NCI-H1694 (cell line): ENCODE measurements at regions not wholly inside any gene's neighbourhood (a gene's known extent, or its start where the extent isn't known, plus 50 kb on each side); places are given as distances from the start of the nearest gene placed in this dataset.
A peak's percentile ranks its signal among the peaks of the same experiment; 100 is the strongest.
"Not testable (repeated sequence)": the region's sequence is repeated elsewhere in the genome, so short reads cannot be mapped to it uniquely, and the experiment has no call there.

Experiments
- DNase-seq: peaks from one replicate; lab custom pipeline; 2025; lab: John Stamatoyannopoulos, UW

DNA sequence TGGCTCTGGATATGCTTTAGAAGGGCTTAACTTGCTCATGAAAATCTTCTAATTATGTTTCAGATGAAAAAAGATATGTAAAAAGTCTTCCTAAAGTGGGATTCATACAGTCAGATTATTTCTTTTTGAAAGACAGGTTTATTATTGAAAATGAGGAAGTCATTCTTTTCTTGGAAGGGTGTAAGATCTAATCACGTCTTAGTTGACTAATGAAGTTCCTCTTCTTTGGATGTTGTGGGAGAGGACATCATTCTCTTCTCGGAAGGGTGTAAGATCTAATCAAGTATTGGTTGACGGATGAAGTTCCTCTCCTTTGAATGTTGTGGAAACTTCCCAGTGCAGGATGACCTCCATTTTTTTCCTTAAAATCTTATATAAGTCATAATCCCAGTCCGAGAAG lies 74.9 kb downstream of the ALG10 start:
- DNase-seq, result no peak

DNA sequence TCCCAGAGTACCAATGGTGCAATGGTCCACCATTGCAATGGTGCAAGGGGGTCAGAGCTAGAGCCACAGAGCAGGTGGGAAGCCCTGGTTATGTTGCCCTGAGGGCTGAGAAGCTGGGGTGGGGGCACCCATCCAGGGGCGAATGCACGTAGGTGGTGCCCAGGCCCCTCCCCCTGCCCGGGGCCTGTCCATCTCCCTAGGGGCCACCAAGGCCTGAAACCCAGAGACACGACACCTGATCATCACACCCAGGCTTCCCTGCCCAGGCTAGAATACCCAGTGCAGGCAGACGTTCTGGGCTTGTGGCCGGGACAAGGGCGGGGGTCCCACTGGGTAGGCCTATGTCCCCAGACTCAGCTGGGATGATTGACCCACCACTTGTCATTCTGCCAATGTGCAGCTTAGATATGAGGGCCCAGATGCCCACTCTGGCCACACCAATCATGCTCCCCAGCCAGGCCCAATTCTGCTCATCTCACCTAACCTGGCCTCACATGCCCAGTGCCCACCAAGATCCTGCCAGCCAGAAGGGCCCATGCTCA lies 83.2 kb downstream of the ALG10 start:
- DNase-seq, result no peak

DNA sequence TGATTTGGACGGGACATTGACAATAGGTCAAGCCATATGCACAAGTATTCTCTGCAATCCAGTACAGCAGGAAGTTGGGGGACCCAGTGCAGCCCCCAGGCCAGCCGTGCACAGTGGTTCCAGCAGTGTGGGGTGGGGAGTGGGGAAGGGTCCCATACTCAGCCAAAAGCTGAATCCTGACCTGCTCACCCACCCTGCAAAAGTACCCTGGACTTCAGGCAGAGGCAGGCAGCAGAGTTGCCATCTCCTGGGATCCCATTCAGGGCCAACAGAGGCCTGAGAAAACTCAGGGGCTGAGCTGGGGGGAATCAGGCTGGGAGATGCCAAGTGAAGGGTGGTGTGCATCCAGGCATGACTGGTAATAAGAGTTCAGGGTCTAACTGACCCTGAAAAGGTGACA lies 83.9 kb downstream of the ALG10 start:
- no peak for DNase-seq

DNA sequence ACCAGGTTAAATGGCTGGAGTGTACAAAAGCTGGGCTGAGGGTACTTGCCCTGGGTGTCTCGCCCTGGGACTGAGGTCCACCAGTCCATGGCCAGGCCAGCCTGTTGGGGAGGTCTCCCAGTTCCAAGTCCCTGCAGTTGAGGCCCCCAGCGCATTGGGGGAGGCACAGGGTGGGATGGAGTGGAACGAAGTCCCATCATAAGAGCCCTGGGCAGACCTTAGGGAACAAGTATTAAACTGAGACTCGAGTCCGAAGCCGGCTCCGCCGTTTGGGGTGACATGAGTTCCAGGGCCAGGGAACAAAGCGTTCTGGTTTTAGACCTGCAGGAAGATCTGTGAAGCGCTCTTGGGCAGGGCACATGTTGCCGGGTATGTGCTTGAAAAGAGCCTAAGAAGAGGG lies 84.7 kb downstream of the ALG10 start:
- no peak for DNase-seq

DNA sequence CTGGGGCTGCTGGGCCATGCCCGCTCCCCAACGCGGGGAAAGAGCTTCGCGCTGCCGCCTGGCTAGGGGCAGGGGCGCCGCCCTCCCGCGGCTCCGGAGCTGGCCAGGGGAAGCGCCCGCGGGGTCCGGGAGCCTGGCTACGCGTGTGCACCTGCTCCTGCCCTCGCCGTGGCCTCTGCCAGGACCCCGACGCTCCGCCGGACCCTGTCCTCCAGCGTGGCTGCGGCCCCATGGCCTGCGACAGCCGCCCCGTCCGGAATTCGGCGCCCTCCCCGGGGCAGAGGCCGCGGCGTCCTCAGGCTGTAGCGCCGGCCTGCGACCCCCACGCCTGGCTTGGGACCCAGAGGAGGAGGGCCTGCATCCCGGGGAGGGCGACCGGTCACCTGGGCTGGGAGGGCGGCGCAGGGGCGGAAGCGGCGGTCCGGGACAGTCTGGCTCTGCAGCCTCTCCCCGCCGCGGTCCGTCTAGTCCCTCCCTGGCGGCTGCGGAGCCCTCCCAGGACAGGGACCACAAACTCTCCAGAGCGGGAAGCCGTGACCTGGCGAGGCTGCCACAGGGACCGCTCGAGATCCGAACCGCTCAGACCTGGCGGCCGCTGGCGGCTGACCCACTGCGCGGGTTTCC lies 85.6 kb downstream of the ALG10 start:
- no peak for DNase-seq

DNA sequence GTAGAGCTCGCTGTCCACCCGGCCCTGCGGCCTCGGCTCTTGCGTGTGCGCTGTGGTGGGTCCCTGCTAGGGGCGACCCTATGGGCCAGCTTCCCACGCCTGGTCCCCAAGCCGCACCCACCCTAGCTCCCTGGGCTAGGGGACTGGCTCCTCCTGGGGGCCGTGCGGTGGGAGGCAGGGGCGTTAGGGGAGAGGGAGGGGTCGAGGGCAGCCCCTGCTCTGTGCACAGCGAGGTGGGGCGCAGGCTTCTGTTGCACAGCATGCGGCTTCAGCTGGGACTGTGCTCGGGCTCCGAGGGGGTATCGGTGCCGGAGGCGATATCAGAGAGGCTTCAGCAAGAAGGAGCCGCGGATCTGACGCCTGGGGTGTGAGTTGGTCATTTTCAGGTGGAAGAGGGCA lies 86.1 kb downstream of the ALG10 start:
- DNase-seq, result no peak

DNA sequence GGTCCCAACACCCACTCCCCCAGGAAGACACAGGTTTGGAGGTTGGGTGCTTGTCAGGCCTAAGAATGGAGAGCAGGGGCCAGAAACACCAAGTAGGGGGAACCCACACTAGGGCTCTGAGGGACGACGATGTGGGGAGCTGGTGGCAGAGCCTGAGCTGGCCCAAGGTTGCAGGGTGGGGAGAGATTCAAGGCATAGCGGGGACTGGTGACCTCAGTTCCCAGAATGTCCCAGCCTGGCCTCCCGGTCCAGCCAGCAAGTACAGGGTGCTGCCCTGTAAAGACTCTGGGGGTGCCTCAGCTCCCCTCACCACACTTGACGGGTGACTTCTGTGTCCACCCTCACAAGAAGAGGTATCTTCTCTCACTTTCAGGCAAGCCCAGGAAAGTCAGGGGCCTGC lies 86.7 kb downstream of the ALG10 start:
- no peak for DNase-seq

DNA sequence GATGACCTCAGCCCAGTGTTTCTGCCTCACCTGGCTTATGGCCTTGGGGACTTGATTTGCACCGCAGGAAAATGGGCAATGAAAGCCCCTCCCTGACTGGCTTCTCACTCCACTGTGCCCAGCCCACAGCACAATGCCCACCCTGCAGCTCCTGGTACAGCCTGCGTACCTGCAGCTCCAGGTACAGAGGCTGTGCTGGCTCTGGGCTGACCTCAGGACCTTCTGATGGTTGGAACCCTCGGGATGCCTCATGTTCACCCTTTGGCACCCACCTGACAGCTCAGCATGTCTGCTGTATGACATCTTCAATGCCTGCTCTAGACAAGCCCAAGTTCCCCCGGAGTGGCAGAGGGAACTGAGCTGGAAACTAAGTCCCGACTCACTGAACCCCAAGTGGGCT lies 87.1 kb downstream of the ALG10 start:
- no peak for DNase-seq

DNA sequence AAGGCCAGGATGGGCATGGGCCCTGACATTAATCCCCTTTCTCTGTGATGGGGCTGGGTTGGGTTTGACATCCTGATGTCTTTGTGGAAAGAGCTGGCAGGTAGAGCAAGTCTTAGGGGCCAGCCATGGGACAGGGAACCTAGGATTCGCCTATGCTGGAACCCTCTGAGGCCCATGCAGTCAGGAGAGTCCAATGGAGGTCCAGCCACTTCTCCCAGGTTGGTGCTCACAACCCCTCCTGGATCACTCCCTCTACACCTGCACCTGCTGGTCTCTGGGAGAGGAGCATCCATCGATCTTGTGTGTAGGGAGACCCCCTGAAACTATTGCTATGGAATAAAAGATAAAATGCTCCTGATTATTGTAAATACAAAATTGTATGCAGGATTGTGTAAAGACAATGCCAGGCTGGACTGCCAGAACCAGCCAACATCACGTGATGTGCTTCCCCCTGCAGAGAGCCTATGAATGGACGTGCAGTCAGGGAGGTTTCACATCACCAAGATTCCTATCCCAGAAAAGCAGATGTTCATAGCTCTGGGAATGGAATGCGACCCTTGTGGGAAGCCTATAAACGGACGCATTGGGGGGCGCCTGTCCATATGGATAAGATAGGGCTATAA lies 87.7 kb downstream of the ALG10 start:
- not testable (repeated sequence) for DNase-seq

DNA sequence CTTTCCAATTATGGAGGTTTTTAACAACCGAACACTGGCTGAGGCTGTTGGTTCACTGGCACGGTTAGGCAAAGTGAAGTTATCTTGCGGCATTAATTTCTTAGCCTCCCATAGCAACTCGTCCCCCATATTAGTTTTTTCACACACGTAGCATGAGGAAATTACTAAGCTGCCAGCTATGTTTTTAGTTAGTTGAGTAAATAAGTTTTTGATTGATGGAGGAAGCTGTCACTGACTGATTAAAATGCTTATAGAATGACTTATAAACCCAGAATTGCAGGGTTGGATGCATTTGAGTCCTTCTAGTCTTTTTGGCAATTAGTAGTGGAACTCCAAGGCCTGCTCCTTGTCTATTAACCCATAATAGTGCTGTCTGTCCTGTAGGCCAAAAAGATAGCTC lies 97.1 kb downstream of the ALG10 start:
- no peak for DNase-seq

DNA sequence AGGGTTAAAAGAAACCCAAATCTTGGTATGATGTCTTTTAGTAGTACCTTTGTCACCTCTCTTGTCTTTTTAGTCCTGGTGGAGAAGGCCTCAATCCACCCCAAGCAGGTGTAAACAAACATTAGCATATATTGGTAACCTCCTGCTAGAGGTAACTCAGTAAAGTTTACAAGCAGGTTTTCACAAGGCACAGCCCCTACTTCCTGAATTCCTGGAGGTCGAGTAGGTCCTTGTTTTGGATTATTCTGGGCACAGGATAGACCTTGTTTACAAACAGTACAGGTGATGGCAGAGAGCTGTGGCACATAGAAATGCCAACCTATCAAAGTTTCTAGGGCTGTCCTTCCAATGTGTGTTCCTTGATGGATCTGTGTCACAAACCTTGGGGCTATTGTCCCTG lies 99.1 kb downstream of the ALG10 start:
- no peak for DNase-seq

DNA sequence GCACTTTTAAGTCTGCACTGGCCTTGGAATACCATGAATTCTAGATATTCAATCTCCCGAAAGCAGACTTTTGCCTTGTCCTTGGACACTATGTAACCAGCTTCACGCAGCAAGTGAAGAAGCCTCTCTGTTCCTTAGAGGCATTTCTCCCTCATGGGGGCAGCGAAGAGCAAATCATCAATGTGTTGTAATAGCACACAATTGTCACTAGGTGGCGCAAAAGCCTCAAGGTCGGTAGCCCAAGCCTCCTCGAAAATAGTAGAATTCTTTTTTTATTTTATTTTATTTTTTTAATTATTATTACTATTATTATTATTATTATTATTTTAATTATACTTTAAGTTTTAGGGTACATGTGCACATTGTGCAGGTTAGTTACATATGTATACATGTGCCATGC lies 100.8 kb downstream of the ALG10 start:
- DNase-seq, result peak; percentile 68

DNA sequence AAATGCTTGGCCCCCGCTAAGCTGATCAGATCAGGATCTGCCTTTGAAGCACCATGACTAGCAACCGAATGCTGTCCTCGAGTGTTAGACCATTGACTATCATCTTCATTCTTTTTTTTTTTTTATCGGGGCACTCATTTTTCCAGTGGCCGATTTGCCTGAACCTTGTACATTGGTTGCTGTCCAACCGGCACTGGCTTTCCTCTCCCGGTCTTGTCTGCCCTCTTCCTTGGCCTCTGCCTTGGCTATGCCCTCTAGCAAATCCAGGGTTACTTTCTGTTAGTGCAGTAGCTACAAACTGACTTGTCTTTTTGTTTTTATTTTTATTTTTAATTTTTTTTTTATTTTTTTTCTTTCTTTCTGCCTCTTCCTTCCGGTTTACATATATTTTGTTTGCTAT lies 102.3 kb downstream of the ALG10 start:
- DNase-seq, result no peak

DNA sequence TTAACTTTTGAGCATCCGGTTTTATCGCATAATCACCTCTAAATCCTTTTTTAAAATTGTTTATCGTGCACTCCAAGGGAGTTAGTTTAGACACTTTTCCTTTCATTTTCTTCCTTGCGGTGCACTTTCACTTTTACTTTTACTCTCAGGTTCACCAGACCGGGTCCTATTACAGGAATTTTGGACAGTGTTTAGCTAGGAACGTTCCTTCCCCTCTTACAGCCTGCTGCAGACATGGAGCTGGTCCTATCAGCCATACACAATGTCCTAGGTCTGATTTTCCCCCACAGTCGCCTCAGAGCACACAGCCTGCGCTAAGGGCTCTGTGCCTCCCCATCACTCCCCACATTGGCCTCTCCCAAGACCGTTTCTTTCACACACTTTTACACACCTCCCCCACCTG lies 103.9 kb downstream of the ALG10 start:
- DNase-seq, result no peak

DNA sequence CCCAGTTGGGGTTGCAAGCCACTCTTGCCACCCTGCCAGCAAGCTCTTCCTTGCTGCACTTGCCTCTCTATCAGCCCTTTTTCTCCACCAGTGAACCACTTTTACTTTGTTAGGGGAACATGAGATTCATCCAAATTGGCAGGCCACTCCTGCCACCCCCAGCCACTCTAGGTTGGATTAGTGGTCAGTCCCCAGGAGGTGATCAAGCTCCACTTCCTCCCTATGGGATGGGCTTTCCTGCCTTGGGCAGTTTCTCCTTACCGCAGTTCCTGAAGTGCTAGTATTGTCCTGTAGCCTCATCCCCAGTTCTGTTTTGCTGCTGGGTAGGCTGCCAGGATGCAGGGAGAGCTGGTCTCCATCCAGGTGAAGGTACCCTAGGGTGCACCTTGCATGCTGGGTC lies 104.5 kb downstream of the ALG10 start:
- no peak for DNase-seq

DNA sequence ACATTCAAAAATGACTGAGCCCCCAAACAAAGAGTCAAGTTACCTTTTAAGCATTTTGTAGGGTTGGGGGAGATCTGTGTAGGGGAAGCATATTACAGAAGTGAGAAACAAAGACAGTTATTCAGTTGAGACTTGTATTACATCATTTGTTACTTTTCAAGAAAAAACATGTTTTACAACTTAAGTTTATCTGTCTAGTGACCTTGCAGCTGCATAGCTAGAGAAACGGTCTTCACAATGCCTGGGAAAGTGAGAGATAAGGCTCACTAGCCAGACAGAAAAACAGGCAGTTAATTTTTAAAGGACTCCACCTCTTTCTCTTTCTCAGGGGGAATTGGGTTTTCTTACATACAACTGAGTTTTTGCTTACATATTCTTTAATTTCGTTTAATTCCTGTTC lies 105.1 kb downstream of the ALG10 start:
- DNase-seq, result not testable (repeated sequence)

DNA sequence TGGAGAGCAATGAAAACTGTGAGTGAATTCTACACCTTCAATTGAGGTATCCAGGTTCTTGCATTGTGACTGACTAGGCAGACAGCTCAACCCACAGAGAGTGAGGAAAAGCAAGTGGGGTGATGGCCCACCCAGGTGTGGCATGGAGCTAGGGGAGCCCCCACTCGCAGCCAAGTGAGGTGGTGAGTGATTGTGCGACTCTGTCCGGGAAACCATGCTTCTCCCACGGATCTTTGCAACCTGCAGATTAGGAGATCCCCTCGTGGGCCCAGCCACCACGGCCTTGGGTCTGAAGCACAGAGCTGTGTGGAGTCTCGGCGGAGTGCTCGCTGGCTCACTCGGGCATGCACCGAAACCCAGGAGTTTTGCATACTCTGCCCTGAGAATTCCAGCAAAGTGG lies 120.1 kb downstream of the ALG10 start:
- no peak for DNase-seq

DNA sequence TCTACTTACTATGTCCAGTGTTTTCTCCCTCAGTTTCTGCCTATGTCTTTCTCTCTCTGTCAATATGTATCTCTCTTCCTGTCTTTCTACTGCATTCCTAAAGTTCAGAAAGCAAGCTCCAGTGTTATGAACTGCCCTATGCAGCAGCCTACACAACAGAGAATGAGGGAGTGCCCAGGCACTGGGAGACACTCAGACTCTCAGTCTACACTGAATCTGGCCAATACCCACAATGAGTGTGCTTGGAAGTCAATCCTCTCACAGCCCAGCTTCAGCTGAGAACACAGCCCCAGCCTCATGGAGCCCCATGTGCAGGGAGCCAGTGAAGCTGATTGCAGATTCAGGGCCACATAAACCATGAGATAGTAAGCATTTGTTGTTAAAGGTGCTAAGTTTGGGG lies 128.7 kb downstream of the ALG10 start:
- DNase-seq, result no peak

DNA sequence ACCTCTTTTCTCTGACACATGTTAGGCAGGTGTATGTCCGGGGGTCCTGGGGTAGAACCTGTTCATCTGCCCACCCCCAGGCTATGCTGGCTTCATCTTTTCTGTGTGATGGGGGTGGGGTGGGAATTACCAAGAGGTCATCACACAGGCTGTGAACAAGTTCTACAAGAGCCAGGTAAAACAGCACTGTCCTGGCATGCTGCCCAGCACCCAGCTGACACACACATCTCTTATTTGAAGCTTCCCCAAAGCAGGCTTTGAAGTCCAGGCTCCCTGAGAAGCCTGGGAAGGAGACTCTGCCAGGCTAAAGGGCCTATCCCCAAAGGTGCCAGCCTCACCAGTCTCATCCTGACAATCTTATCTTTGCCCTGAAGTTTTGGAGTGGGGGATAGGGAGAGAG lies 141.1 kb downstream of the ALG10 start:
- no peak for DNase-seq

DNA sequence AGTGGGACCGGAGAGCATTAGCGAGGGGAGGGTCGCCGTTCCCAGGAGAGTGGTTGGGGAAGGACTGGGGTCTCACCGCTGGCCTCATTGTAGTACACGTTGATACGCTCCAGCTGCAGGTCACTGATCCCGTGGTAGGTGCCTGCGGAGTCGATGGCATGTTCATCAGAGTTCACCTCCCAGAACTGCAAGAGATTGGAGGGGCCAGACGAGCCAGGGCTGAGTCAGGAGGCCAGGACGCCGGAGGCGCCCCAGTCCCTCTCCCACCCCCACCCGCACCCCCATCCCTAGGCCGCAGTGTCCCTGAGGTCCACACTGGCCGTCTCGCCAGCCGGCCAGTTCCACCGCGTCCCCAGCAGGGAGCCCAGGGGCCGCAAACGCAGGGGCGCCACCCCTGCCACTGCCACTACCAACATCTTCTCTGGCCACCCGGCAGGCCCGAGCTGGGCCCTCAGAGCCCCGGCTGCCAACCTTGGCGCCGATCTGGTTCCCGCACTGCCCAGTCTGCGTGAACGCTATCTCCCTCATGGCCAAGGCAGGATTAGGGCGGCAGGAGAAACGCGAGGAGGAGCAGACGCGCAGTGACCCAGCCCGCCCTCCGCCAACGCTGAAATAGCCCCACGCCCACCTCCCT lies 144.2 kb downstream of the ALG10 start:
- no peak for DNase-seq

DNA sequence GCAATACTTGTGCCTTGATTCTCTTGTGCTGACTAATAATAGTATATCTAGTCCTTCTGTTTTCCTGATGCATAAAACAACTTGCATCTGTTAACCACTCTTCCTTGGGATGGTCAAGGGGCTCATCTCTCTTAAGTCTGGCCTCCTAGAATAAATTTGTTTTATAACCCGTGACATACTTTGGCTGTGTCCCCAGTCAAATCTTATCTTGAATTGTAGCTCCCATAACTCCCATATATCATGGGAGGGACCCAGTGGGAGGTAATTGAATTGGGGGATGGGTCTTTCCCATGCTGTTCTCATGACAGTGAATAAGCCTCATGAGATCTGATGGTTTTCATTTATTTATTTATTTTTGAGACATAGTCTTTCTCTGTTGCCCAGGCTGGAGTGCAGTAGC lies 146.2 kb downstream of the ALG10 start:
- not testable (repeated sequence) for DNase-seq

DNA sequence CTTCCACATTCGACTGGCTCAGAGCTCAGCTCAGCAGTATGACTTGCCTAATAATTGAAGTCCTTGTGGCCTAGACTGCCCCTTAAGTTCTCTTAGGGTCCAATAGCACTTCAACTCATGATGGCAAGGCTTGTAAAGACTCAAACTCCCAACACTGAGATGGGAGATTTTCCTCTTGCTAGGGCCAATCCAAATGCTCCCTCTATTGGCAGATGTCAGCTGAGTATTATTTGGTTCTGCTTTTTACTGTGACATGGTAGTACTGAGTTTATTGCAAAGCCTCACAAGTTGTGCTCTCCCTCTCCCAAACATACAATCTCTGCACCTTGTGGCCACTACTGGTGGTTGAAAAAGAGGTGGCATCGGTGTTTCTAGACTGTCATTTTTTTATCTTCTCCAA lies 164.2 kb downstream of the ALG10 start:
- no peak for DNase-seq

DNA sequence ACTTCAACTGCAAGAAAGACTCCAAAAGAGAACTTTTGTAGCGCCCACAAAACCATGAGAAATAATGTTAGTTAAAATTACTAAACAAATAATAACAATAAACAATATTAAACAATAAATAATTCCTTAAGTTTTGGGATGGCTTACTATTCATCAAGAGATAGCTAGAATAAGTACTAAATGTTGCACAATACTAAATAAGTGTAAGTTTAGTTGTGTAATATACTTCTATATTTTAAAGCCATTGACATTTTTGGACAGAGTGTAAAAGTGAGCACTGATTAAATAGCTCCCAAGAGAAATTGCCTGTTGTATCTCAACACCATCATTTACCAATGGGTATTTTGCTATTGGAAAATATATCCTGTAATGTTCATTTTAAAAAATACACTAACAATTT lies 166.7 kb downstream of the ALG10 start:
- DNase-seq, result no peak

DNA sequence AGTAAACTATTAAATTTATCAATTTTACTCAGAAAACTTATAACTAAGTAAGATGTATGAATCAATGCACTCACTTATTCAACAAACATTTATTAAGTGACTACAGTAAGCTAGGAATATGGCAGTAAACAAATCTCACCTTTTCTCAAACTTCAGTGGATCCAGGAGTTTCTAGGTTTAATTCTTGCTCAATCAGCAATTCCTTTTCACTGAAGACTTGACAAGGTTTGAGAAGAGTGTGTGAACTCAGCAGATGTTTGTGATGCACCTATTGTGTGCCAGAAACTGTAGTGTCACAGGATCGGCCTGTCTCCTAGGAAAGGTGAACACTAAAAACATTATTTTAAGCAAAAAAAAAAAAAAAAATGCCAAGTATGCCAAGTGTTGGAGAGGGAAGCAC lies 167.8 kb downstream of the ALG10 start:
- DNase-seq, result no peak
